Superior temporal gyrus (tissue), 1 donor: ENCODE measurements at regions not wholly inside any gene's neighbourhood (a gene's known extent, or its start where the extent isn't known, plus 50 kb on each side); places are given as distances from the start of the nearest gene placed in this dataset.

Experiments used
- DNase-seq: peaks from one replicate; pipeline ENCODE4 v3.0.0-alpha.2; 2016; ENCODE audit errors: extremely low spot score

GRCh38 chr9:135219676-135220600, 132.5 kb downstream of the OLFM1 start:
- no peak for DNase-seq

- no peak for DNase-seq
Measured at GRCh38 chr9:135220601-135221575, 133.4 kb downstream of the OLFM1 start.

- DNase-seq = no peak
Measured at GRCh38 chr9:135221576-135221950, 134.1 kb downstream of the OLFM1 start.

GRCh38 chr9:135221951-135222631, 134.6 kb downstream of the OLFM1 start:
- DNase-seq = no peak

GRCh38 chr9:135222881-135223760, 135.7 kb downstream of the OLFM1 start:
- no peak for DNase-seq

- no peak for DNase-seq
Measured at GRCh38 chr9:135223831-135224230, 136.4 kb downstream of the OLFM1 start.

GRCh38 chr9:135224286-135224877, 136.9 kb downstream of the OLFM1 start:
- DNase-seq = no peak

- no peak for DNase-seq
Measured at GRCh38 chr9:135224921-135225541, 137.6 kb downstream of the OLFM1 start.

GRCh38 chr9:135225619-135226228, 138.3 kb downstream of the OLFM1 start:
- DNase-seq = no peak

- no peak for DNase-seq
Measured at GRCh38 chr9:135226369-135227050, 139.0 kb downstream of the OLFM1 start.

GRCh38 chr9:135227641-135228251, 140.3 kb downstream of the OLFM1 start:
- no peak for DNase-seq

- DNase-seq = no peak
Measured at GRCh38 chr9:135228345-135228982, 141.0 kb downstream of the OLFM1 start.

GRCh38 chr9:135228983-135229625, 141.6 kb downstream of the OLFM1 start:
- no peak for DNase-seq

- no peak for DNase-seq
Measured at GRCh38 chr9:135229701-135230385, 142.4 kb downstream of the OLFM1 start.

GRCh38 chr9:135230386-135230765, 142.9 kb downstream of the OLFM1 start:
- DNase-seq = no peak

- no peak for DNase-seq
Measured at GRCh38 chr9:135230817-135231520, 143.5 kb downstream of the OLFM1 start.
